ENCODE measurements at regions not wholly inside any gene's neighbourhood (a gene's known extent, or its start where the extent isn't known, plus 50 kb on each side); places are given as distances from the start of the nearest gene placed in this dataset.
A peak's percentile ranks its signal among the peaks of the same experiment; 100 is the strongest.

DNA sequence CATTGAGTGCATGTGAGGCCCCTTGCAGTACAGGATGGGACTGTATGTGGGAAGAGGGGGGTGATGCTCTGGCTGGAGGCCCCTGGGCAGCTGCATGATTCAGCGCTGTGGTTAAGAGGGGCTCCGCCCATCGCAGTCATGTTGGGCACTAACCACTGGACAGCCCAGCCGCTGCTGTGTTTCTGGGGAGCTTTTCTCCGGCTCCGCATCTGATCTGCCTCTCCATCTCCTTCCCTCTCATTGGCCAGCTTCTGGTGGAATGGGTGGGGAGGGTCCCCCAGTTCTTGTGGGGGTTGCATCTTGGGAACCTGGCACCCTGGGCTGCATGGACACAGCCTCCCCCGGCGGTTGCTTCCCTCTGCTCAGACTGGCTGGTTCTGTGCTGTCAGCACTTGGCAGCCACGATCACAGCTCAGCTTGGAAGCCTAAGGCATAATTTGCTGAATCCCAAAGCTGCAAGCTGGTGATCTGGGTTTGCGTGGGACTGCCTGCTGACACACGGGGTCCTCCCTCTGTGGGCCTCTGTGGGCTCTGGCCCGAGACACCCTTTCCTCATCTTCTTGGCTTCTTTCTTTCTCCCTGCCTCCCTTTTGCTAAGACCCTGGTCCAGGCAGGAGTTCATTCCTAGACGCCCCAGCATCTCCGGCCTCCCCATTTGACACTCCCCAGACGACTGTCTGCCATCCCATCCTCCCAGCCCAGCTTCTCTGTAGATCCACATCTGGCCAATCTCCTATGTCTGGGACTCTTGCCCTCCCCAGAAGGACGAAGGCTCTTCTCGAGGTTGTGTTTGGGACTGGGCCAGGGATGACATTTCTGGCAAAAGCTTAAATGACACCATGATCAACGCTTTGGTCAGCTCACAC lies 168.3 kb downstream of the SEC14L1 start:
- DNase-seq: peak; percentile 59

DNA sequence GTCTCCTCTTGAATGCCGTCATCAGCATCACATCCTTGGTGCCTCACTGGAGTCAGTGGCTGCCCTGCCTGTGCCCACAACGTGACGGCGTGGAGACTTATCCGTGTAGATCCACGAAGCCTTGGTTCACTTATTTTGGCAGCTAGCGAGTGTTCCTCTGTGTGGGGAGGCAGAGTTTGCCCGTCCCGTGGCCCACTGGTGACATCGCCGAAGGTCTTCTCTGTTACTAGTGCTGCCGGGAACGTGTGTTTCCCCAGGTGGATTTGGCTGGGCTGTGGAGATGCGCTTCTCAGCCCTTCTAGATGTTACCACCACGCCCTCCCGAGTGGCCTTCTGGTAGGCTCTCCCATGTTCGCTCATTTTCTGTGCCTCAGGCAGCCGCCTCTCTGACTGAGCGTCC lies 169.6 kb downstream of the SEC14L1 start:
- DNase-seq: no peak

DNA sequence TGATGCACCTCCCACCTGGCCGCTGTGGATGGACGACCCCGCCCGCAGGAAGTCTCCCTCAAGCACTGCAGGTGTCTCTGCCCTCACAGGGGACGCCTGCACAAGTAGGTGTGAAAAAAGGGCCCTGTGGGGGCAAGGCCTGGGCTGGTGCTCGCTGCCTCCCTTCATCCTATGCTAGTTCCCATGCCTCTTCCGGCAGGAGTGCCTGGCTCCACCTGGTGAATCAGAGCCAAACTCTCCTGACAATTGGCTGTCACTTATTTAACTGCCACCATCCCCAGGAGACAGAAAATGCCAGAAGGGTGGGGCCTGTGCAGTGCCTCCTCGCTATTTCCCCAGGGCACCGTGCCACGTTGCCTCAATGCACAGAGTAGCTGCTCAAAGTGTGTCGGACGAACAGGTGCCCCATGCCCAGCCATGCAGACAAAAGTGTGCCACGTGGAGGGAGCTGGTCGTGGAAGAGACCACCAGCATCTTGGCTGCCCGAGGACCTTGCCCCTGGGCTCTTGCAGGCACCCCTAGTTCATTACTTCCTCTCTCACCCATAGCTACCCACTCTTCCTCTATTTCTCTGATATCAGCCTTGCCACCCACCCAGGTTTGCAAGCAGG lies 170.7 kb downstream of the SEC14L1 start:
- no peak for DNase-seq

DNA sequence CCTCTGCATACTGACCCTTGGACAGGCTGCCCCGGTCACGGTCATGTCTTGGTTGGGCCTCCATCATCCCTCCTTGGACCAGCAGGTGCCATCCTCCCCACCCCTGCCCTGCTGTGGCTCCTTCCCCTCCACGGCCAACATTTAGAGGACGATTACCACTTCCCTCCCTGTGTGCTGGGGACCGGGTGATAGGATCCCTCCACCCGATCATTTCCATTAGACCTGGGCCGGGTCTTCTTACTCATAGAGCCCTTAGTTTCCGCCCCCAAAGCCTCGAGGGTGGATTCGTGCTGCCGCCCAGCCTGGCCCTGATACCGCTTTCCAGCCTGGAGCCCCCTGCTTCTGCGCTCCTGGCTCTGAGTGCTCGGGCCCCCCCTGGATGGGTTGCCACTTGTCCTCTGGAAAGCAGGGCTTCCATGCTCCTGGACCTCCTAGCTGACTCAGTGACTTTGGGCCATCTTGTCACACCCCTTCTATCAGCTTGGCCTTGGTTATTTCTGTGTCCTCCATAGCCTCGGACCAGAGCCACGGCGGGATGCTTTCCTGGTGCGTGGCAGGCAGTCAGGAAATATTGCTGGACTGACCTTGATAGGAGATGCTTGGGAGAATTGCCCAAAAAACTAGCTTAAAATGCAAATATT lies 171.4 kb downstream of the SEC14L1 start:
- DNase-seq: no peak

- DNase-seq: peak; percentile 81
Observed at GRCh38 chr17:77312786-77313599, 172.2 kb downstream of the SEC14L1 start.

GRCh38 chr17:77313831-77314230 lies 173.1 kb downstream of the SEC14L1 start:
- no peak for DNase-seq

GRCh38 chr17:77314601-77315000 lies 173.8 kb downstream of the SEC14L1 start:
- DNase-seq: no peak

GRCh38 chr17:77315010-77315409 lies 174.2 kb downstream of the SEC14L1 start:
- no peak for DNase-seq

DNA sequence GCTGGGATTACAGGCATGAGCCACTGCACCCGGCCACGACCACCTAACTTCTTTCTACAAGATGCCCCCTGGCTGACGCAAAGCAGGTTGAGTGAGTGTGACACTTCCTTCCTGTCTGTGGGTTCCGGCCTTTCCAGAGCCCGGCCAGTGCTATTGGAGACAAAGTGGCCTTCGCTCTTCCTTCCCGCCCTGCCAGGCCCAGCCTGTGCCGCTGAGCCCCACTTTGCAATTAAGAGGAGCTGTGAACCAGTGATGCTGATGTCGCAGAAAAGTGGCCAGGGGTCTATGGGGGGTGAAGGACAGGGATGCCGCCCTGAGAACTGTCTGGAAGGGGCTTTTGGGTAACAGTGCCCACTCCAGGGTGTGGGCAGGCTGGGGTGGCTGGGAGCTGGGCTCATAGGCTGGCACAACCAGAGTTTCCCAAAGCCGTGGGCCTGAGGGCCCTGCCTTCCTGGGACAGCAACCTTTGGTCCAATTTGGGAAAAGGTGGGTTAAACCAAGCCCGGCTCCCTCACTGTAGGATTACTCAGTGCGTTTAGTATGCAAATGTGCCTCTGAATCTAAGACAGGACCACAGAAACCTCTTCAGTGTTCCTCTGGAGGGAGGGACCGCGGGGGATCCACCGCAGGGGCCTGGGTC lies 174.9 kb downstream of the SEC14L1 start:
- DNase-seq: no peak

- DNase-seq: peak; percentile 64
Observed at GRCh38 chr17:77316191-77316641, 175.4 kb downstream of the SEC14L1 start.

GRCh38 chr17:77316651-77317050 lies 175.9 kb downstream of the SEC14L1 start:
- no peak for DNase-seq

DNA sequence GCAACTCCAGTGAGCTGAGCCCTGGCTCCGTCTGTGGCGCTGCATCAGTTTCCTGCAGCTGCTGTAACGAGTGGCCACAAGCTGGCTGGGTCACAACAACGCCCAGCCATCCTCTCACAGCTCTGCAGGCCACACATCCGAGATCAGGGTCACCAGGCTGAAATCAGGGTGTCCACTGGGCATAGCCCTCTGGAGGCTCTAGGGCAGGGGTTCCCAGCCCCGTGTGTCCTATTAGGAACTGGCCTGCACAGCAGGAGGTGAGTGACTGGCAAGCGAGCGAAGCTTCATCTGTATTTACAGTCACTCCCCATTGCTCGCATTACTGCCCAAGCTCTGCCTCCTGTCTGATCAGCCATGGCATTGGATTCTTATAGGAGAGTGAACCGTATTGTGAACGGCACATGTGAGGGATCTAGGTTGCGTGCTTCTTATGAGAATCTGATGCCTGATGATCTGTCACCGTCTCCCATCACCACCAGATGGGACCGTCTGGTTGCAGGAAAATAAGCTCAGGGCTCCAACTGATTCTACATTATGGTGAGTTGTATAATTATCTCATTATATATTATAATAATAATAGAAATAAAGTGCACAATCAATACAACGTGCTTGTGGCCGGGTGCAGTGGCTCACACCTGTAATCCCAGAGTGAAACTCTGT lies 176.5 kb downstream of the SEC14L1 start:
- no peak for DNase-seq

DNA sequence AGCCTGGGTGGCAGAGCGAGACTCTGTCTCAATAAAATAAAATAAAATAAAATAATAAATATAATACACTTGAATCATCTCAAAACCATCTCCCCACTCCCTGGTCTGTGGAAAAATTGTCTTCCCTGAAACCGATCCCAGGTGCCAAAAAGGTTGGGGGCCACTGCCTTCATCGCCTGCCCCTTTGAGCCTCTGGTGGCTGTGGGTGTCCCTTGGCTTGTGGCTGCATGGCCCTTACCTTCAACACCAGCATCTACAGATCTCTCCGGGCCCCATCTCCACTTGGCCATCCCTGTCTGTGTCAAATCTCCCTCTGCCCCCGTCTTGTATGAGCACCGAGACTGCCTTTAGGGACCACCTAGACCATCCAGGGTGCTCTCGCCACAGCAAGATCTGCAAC lies 177.3 kb downstream of the SEC14L1 start:
- DNase-seq: no peak

- peak; percentile 32 for DNase-seq
Observed at GRCh38 chr17:77318491-77319210, 177.9 kb downstream of the SEC14L1 start.

DNA sequence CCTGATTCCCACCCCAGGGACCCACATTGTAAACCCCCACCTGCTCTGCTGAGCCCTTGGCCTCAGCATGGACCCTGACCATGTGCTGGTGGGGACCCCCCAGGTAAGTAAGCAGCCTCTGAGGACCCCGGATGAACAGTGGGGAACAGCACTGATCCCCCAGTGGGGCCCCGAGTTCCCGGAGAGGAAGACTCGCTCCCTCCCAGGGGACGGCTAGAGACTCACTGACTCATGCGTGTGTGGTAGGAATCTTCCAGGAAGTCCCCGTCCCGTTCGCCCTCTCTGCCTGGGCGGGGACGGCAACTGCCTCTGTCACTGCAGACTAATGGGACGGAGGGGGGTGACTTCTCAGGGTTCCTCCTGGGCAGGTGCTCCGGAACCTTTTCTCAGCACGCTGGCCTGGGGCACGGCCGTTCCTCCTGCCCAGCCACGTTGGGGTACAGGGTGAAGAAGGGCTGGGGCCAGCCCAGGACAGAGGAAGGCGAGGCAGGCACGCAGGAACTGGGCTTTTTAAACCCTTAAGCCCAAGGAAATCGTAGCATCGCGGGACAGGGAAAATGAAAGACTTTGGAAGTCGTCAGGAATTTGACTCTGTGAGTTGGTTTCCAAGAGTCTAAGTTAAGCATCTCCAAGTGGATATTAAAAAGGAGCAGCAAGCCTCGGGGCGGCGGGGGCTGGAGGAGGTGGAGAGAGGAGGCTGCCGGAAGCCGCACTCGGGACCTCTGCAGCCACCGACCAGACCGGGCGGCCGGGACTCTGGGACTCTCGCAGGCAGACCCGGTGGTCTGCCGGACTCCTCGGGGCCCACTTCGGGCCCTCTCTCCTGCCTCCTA lies 178.7 kb downstream of the SEC14L1 start:
- DNase-seq: peak; percentile 87

- DNase-seq: peak; percentile 80
Observed at GRCh38 chr17:77320044-77320440, 179.3 kb downstream of the SEC14L1 start.

- DNase-seq: peak; percentile 54
Observed at GRCh38 chr17:77320485-77321256, 179.9 kb downstream of the SEC14L1 start.

DNA sequence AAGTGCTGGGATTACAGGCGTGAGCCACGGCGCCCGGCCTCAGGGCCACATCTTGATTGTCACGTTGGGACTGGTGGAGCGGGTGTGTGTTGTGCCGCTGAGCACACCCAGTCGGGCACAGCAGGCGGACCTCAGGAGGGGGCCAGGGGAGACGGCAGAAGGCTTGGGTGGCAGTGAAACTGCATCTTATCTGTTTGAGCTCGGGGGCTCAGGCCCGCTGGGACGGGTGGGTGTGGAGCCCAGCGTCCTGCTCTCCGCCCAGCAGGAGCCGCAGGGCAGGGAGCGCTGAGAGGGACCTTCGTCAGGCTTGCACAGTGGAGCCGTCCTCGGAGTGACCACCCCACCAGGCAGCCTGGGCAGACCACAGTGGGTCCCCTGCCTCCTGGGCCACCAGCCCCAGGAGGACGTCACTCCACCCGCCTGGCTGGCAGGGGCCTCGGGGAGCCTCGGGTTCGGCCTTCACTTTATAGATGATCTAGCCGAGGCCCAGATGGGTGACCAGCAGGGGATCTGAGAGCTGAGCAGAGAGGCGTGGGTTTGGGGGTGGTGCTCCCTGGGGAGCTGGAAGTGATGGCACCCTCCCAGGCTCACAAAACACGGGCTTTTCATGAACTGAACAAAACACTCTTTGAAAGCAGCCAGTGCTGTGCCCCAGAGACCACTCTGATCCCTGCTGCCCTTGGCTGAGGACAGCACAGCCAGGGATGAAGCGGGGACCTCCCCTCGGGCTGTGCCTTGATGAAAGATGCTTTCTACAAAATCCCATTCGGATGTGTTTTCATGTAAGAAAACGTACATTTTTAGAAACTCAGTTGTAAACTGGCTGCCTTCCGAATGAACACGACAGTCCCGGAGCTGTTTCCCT lies 181.1 kb downstream of the SEC14L1 start:
- peak; percentile 35 for DNase-seq
